ENCODE measurements at regions not wholly inside any gene's neighbourhood (a gene's known extent, or its start where the extent isn't known, plus 50 kb on each side); places are given as distances from the start of the nearest gene placed in this dataset.
"Not testable (repeated sequence)": the region's sequence is repeated elsewhere in the genome, so short reads cannot be mapped to it uniquely, and the experiment has no call there.

- DNase-seq (ENCODE audit: extremely low read depth in 1 of 2, low read depth in 1 of 2), result no peak
These were observed 64.0 kb downstream of the CCNG2 start for GRCh38 chr4:77220828-77221613.

DNA sequence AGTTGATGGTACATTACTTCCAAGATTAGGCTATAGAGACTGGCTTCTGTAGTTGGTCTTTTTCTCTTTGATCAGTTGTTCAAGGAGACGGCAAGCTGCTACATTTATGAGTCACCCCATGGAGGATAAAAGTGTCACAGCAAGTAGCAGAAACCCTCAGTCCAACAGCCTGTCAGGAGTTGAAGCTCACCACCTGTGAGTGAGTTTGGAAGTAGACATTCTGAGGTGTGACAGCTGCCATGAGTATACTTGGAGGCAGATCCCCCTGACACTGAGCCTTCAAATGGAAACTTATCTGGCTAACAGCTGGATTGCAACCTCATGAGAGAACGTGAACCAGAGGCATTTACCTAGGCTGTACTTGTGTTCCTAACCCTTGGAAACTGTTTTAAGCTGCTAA is 68.0 kb downstream of the CCNG2 start:
- no peak for DNase-seq (ENCODE audit: extremely low read depth in 1 of 2, low read depth in 1 of 2)

DNA sequence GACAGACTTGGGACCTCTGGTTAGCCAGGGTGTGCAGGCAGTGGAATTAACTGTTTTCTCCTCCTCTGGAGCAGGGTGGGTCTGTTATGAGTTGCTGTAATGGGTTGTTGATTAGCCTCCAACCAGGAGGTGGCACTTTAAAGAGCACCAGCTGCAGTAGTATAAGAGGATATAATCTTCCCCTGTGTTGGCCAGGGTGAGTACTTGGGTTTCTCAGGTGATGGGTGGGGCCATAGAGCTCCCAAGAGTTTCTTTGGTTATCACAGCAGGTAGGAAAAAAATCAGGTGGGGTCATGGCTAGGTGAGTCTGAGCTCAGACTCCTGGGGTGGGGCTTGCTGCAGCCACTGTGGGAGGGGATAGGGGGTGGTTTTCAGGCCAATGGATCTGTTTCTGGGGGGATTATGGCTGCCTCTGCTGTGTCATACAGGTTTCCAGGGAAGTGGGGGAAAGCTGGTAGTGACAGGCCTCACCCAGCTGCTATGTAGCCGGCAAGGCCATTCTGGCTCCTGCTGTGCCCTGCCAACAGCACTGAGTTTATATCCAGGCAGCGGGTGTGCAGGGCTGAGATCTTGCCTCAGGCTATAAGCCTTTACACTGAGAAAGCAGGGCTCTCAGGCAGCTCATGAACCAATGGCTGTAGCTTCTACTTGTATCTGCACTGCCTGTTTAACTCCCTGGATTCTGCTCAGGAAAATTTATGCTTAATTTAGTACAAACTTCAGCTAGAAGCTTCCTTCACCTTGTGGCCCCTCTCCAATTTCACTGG is 70.1 kb downstream of the CCNG2 start:
- DNase-seq (ENCODE audit: extremely low read depth in 1 of 2, low read depth in 1 of 2), result no peak

- DNase-seq (ENCODE audit: extremely low read depth in 1 of 2, low read depth in 1 of 2), result no peak
These were observed 72.4 kb downstream of the CCNG2 start for GRCh38 chr4:77229433-77229832.

GRCh38 chr4:77232653-77233052 is 75.6 kb downstream of the CCNG2 start:
- no peak for DNase-seq (ENCODE audit: extremely low read depth in 1 of 2, low read depth in 1 of 2)

- no peak for DNase-seq (ENCODE audit: extremely low read depth in 1 of 2, low read depth in 1 of 2)
These were observed 78.4 kb downstream of the CCNG2 start for GRCh38 chr4:77235289-77235854.

DNA sequence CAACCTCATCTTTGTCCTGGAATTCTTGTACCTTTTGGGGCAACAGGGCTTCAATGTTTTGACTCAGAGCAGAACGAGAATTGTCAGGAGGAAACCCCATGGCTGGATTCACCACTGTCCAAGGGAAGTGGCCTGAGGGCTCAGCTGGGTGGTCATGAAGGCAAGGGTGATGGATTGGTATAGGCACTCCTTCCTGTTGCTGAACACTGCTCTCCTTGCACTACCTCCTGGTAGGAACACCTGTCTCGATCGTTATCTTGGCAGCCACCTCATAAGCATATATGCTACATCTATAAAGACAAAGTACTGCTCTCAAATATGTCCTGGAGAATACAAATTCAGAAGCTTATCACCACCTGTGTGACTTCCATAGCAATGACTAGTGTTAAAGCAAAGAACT is 79.8 kb downstream of the CCNG2 start:
- no peak for DNase-seq (ENCODE audit: extremely low read depth in 1 of 2, low read depth in 1 of 2)

GRCh38 chr4:77240469-77241066 is 83.6 kb downstream of the CCNG2 start:
- DNase-seq (ENCODE audit: extremely low read depth in 1 of 2, low read depth in 1 of 2), result peak in 1 of 2 donors; percentile 19

DNA sequence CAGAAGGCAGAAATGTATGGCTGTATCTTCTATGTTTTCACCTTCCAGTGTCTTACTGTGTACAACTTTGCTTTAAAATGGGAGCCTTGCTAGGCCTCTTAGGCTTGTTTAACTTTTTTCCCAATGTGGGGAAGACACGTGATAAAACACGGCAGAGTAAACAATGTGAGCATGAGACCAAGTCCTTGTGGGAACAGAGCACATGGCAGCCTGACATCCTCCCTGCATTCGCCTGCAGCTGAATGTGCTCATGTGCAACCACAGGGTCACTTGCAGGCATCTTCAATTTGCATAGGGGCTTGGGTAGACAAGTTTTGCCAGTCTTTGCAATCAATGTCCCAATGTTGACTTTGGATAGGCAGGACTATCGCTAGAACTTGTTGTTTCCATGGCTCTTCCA is 91.8 kb downstream of the CCNG2 start:
- DNase-seq (ENCODE audit: extremely low read depth in 1 of 2, low read depth in 1 of 2), result no peak

- DNase-seq (ENCODE audit: extremely low read depth in 1 of 2, low read depth in 1 of 2), result no peak
These were observed 94.7 kb downstream of the CCNG2 start for GRCh38 chr4:77251751-77252150.

DNA sequence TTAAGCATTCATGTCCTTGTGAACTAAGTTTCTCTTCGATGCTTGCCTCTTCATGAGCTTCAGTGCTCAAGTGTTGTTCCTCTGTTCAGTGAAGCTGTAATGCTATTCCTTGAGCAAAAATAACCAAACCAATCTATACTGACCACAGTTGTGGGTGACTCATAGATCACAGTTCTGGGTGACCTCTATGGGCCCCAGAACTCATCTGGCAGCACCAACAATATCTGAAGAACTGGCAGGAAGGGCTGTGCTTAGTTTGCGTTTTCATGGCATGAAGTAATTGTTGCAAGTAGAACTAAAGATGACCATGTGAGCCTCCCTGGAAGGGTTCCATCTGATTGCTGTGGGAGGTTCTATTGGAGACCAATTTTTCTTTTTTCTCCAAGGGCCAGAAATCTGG is 106.2 kb downstream of the CCNG2 start:
- no peak for DNase-seq (ENCODE audit: extremely low read depth in 1 of 2, low read depth in 1 of 2)

DNA sequence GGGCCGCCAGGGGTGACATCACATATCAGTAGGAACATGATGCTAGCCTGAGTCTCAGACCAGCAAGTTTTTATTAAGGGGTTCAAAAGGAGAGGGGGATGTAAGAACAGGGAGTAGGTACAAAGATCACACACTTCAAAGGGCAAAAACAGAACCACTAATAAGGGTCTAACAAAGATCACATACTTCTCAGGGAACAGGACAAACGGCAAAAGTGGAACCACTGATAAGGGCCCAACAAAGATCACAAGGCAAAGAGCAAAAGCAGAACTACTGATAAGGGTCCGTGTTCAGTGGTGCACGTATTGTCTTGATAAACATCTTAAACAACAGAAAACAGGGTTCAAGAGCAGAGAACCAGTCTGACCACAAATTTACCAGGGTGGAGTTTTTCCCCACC is 107.0 kb downstream of the CCNG2 start:
- not testable (repeated sequence) for DNase-seq (ENCODE audit: extremely low read depth in 1 of 2, low read depth in 1 of 2)

GRCh38 chr4:77264826-77265225 is 107.8 kb downstream of the CCNG2 start:
- no peak for DNase-seq (ENCODE audit: extremely low read depth in 1 of 2, low read depth in 1 of 2)

DNA sequence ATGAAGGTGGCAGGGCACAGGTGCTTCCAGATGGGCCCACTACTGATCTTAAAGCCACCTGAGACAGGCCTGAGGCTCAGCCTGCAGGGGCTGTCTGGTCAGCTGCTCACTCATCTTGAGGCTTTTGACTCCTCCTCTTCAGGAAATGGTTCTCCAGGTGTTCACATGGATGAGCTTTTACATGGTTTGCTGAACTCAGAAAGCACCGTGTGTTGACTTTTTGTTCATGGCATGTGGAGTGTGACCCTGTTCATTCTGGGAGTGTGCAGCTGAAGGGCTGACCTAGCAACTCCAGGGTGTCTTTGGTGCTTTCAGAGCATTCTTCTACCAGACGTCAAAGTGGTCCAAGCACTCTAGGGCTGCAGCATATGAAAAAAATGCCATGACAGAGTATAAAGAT is 111.1 kb downstream of the CCNG2 start:
- DNase-seq (ENCODE audit: extremely low read depth in 1 of 2, low read depth in 1 of 2), result no peak

DNA sequence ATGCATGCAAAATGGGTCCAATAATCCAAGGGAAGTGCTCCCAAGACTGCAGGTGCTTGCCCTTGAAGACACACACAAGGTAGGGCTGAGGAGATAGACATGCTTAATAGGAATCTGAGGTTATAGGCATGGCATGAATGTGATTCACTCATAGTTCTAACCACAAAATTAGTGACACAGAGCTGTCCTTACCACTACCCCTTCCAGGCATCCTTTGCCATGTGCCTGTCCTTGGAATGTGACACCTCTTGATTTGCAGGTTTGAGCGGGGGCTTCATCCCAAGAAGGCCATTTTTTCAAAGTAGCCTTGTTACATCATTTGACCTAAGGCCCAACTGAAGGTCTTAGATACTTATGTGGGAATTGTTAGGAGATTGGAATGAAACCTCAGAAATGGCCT is 112.5 kb downstream of the CCNG2 start:
- no peak for DNase-seq (ENCODE audit: extremely low read depth in 1 of 2, low read depth in 1 of 2)

- no peak for DNase-seq (ENCODE audit: extremely low read depth in 1 of 2, low read depth in 1 of 2)
These were observed 116.4 kb downstream of the CCNG2 start for GRCh38 chr4:77273412-77273811.

DNA sequence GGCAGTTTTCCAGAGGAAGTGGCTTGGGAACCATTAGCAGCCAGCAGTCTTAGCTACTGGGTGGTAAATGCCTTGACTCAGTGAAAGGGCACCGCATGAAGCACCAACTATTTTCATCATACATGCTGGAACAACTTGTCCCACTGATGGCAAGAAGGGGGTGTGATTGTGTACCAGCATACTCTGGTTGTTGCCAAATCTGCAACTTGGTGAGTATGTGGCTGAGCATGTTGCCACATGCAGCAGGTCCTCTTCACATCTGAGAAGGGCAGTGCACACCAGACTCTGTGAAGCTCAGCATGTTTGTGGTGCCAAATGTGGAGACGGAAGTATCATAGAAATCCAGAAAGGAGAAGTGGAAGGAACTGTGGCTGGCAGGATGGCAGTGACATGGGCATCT is 122.1 kb downstream of the CCNG2 start:
- not testable (repeated sequence) for DNase-seq (ENCODE audit: extremely low read depth in 1 of 2, low read depth in 1 of 2)

DNA sequence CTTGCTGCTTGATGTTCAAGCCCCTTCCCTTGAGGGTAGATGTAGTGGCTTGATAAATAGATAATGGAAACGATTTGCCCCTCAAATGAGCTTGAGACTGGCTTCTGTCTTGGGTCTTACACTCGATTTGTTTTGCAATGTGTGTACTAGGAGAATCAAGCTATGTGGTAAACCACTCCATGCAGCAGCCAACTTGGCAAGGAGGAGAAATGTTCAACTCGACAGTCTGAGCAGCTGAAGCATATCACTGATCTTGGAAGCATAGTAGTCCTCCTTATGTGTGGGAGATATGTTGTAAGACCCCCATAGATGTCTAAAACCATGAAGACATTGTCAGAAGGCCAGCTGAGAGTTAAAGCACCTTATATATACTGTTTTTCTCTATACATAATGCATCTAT is 125.3 kb downstream of the CCNG2 start:
- no peak for DNase-seq (ENCODE audit: extremely low read depth in 1 of 2, low read depth in 1 of 2)

DNA sequence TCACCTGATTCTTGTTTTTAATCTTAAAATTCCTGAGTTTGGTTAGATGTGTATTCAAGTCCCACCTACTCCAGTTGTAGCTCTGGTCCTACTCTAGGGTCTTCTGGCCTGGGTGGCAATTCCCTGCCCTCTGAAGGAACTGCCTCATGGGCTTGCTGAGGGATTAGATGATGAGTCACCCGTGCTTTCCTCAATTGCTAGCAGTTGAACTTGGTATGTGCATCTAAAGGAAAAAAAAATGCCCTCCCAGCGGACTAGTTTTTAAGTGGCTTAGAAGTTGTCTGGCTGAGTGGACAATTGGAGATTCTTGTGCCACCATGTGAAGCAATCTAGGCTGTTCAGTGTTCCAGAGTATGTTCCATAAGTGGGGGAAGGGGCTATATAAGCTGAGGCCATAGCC is 127.0 kb downstream of the CCNG2 start:
- no peak for DNase-seq (ENCODE audit: extremely low read depth in 1 of 2, low read depth in 1 of 2)

- DNase-seq (ENCODE audit: extremely low read depth in 1 of 2, low read depth in 1 of 2), result no peak
These were observed 129.9 kb downstream of the CCNG2 start for GRCh38 chr4:77286906-77287305.

DNA sequence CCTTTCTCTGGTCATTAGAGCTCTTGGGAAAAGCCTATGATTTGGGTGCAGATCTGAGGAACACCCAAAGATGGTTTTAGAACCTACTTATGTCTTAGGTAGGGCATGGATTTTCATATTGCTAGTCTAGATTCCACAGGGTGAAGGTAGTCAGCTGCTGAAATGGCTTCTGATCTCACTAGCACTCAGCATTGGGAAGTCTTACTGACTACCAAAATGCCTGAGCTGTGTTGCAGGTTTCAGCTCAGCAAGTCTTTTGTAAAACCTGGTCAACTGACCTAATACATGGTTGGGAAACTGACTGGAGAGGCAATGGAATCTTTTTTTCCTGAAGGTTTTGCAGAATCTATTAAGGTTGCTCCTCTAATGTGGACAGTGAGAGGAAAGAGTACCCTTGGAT is 136.4 kb downstream of the CCNG2 start:
- no peak for DNase-seq (ENCODE audit: extremely low read depth in 1 of 2, low read depth in 1 of 2)

- DNase-seq (ENCODE audit: extremely low read depth in 1 of 2, low read depth in 1 of 2), result not testable (repeated sequence)
These were observed 144.0 kb downstream of the CCNG2 start for GRCh38 chr4:77300996-77301395.

Measured in activated CD8-positive, alpha-beta memory T cell treated with anti-CD3 and anti-CD28 coated beads for 1 hour (primary cell).